GM12872 (cell line): ENCODE measurements at regions not wholly inside any gene's neighbourhood (a gene's known extent, or its start where the extent isn't known, plus 50 kb on each side); places are given as distances from the start of the nearest gene placed in this dataset.

Experiments used
- CTCF ChIP-seq: IDR thresholded peaks from 3 replicates; pipeline ENCODE4 v1.5.1; 2011; ENCODE audit warnings: low read depth, mild to moderate bottlenecking, low read length, moderate library complexity; ENCODE audit not compliant: insufficient read depth

- no peak for TF ChIP-seq CTCF
These were observed 196.8 kb downstream of the TOX3 start for GRCh38 chr16:52350031-52350642.

GRCh38 chr16:52346709-52347108, 200.2 kb downstream of the TOX3 start:
- no peak for TF ChIP-seq CTCF

- no peak for TF ChIP-seq CTCF
These were observed 226.0 kb downstream of the TOX3 start for GRCh38 chr16:52320930-52321439.

- no peak for TF ChIP-seq CTCF
These were observed 228.5 kb downstream of the TOX3 start for GRCh38 chr16:52318302-52319009.

GRCh38 chr16:52316241-52316640, 230.7 kb downstream of the TOX3 start:
- TF ChIP-seq CTCF = no peak

GRCh38 chr16:52312716-52313115, 234.2 kb downstream of the TOX3 start:
- TF ChIP-seq CTCF = no peak

GRCh38 chr16:52309446-52310416, 237.2 kb downstream of the TOX3 start:
- no peak for TF ChIP-seq CTCF
